IPS-18a (cell line): ENCODE measurements at regions not wholly inside any gene's neighbourhood (a gene's known extent, or its start where the extent isn't known, plus 50 kb on each side); places are given as distances from the start of the nearest gene placed in this dataset.

Source experiments
- H3K27ac ChIP-seq: one replicate; pipeline ENCODE4 v1.5.1; 2013; ENCODE audit warnings: low read length
- H3K27me3 ChIP-seq: one replicate; pipeline ENCODE4 v1.6.1; 2013; ENCODE audit warnings: mild to moderate bottlenecking, low read length; ENCODE audit not compliant: control insufficient read depth, insufficient read depth
- H3K36me3 ChIP-seq: one replicate; pipeline ENCODE4 v1.6.1; 2013; ENCODE audit warnings: low read depth, low read length; ENCODE audit not compliant: control insufficient read depth
- H3K4me1 ChIP-seq: one replicate; pipeline ENCODE4 v1.6.1; 2013; ENCODE audit warnings: low read depth, low read length; ENCODE audit not compliant: control insufficient read depth
- H3K4me3 ChIP-seq: one replicate; pipeline ENCODE4 v1.5.1; 2013; ENCODE audit warnings: low read length
- H3K9ac ChIP-seq: one replicate; pipeline ENCODE4 v1.6.1; 2013; ENCODE audit warnings: mild to moderate bottlenecking, low read length, moderate library complexity
- H3K9me3 ChIP-seq: one replicate; pipeline ENCODE4 v1.6.1; 2013; ENCODE audit warnings: low read depth, low read length; ENCODE audit not compliant: control insufficient read depth

DNA sequence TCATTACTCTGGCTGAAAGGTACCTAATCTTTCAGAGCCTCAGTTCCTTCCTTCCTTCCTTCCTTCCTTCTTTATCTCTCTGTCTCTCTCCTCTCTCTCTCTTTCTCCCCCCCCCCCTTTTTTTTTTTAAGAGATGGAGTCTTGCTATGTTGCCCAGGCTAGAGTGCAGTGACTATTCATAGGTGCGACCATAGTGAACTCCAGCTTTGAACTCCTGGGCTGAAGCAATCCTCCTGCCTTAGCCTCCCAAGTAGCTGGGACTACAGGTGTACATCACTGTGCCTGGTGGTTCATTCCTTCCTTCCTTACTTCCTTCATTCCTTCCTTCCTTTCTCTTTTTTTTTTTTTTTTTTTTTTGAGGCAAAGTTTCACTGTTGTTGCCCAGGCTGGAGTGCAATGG is 64.3 kb upstream of the MAP4K3 start:
- H3K9me3 ChIP-seq, result no peaks in the 10 kb centered on the region
- H3K9ac ChIP-seq, result no peak overlapping the region
- H3K27ac ChIP-seq, result no peak overlapping the region
- no peaks in the 10 kb centered on the region for H3K36me3 ChIP-seq
- H3K27me3 ChIP-seq, result no peaks in the 10 kb centered on the region
- H3K4me1 ChIP-seq, result peaks cover 11% of the 10 kb centered on the region
- no peak overlapping the region for H3K4me3 ChIP-seq

DNA sequence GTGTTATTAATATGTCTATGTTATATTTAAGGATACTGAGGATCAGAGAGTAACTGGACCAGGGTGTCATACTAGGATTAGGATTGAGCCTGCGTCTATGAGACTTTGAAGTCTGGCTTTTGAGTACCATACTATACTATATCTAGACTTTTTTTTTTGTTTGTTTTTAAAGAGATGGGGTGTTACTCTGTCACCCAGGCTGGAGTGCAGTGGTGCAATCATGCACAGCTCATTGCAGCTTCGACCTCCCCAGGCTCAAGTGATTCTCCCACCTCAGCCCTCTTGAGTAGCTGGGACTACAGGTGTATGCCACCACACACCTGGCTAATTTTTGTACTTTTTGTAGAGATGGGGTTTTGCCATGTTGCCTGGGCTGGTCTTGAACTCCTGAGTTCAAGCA is 66.2 kb upstream of the MAP4K3 start:
- Histone ChIP-seq H3K27me3 (no peaks in the 10 kb centered on the region), H3K4me1 (peaks cover 11% of the 10 kb centered on the region), H3K9me3 (no peaks in the 10 kb centered on the region), H3K27ac (no peak overlapping the region), H3K9ac (no peak overlapping the region), H3K4me3 (no peak overlapping the region), H3K36me3 (no peaks in the 10 kb centered on the region)

DNA sequence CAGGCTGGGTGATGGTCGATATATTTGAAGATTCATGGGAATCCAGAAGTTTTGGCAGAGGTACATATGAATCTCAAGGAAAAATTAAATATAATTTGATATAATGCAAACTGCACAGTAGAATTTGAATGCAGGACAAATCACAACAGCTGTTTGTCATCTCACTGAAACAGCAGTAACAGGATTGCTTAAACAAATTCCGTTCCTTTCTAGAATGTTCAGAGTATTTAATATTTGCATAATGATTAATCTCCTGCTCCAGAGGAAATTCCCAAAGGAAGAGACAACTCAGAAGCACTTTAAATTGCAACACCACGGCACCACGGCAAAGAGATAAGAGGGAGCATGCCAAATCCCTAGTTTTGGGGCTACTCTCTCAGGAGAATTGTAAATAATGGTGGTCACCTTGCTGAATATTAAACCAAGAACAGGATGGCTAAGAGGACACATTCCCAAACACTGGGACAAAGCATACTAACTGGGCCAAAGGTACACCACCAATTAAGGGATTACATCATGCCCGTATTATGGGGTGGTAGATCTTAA is 67.8 kb upstream of the MAP4K3 start:
- no peaks in the 10 kb centered on the region for H3K27me3 ChIP-seq
- no peaks in the 10 kb centered on the region for H3K9me3 ChIP-seq
- H3K4me3 ChIP-seq, result no peak overlapping the region
- no peak overlapping the region for H3K27ac ChIP-seq
- H3K9ac ChIP-seq, result no peak overlapping the region
- H3K36me3 ChIP-seq, result no peaks in the 10 kb centered on the region
- H3K4me1 ChIP-seq, result peaks cover 3% of the 10 kb centered on the region

DNA sequence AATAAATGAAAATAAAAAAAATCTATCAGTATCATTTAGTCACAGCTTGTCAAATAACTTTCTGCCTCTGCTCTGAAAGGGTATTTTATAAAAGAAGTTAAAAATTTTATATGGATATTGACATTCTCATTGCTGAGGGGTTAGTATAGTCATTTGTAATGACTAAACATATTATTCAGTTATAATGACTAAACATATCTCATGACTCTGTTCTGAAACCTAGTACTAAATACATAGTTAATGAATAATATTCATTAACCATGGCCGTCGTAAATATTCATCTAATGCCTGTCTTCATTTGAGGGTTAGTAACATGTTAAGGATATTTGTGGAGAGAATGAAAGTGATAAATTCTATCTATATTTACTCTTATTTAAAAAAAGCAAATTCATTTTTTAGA is 69.1 kb upstream of the MAP4K3 start:
- H3K4me1 ChIP-seq, result peaks cover 3% of the 10 kb centered on the region
- no peaks in the 10 kb centered on the region for H3K9me3 ChIP-seq
- H3K27ac ChIP-seq, result no peak overlapping the region
- no peaks in the 10 kb centered on the region for H3K27me3 ChIP-seq
- H3K9ac ChIP-seq, result no peak overlapping the region
- no peaks in the 10 kb centered on the region for H3K36me3 ChIP-seq
- no peak overlapping the region for H3K4me3 ChIP-seq

DNA sequence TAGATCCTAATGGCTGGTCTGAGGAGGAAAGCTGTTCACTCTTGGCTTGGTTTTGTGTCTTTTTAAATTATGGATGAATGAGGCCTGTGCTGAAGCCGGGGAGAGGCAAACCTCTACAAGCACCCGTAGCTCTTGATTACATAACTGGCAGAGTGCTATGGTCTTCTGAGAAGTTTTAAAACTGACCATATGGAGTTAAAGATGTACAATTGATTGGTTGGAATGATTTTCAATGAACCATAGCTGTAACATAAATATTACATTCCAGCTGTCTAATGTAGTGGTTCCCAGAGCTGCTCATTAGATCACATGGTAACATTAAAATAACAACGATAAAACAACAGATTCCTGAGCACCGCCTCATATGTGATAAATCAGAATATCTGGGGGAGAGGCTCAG is 71.1 kb upstream of the MAP4K3 start:
- H3K4me1 ChIP-seq, result peaks cover 11% of the 10 kb centered on the region
- no peaks in the 10 kb centered on the region for H3K9me3 ChIP-seq
- no peak overlapping the region for H3K27ac ChIP-seq
- H3K36me3 ChIP-seq, result no peaks in the 10 kb centered on the region
- no peak overlapping the region for H3K9ac ChIP-seq
- no peaks in the 10 kb centered on the region for H3K27me3 ChIP-seq
- no peak overlapping the region for H3K4me3 ChIP-seq

DNA sequence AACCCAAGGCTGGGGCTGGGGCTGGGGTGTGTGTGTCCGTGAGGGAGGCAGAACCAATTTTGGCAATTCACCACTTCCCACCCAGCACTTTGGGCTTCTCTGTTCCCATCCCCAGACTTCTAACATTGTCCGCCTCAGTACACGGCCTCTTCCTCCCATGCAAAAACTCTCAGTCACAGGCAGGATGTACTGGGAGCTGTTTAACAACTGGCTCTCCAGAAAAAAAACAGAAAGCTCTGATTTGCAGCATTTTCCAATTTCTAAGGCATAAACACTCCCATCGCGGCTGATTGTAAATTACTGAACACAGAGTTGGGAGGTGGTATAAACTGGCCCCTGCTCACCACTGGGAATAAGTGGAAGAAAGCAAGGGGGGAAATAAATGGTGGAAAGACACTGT is 73.1 kb upstream of the MAP4K3 start:
- H3K4me3 ChIP-seq, result no peak overlapping the region
- no peaks in the 10 kb centered on the region for H3K36me3 ChIP-seq
- no peaks in the 10 kb centered on the region for H3K27me3 ChIP-seq
- no peak overlapping the region for H3K27ac ChIP-seq
- peaks cover 16% of the 10 kb centered on the region for H3K4me1 ChIP-seq
- H3K9me3 ChIP-seq, result no peaks in the 10 kb centered on the region
- no peak overlapping the region for H3K9ac ChIP-seq

DNA sequence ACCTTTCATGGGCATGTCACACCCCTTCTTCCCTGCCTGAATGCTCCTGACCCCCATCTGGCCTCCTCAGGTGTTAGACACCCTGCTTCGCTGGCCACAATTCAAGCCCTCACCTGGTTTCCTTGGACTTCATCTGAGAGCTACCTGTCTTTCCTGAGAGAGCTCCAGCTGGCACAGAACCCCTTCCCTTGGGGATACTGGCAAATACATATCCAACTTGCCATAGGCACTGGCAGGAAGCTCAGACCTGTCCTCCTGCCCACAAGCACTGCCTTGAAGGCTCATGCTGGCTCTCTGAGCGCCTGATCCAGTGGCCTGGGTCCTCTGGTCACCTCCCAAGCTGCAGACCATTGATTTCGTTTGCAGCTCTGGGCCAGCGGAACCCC is 74.1 kb upstream of the MAP4K3 start:
- H3K27ac ChIP-seq, result no peak overlapping the region
- H3K27me3 ChIP-seq, result no peaks in the 10 kb centered on the region
- H3K9ac ChIP-seq, result no peak overlapping the region
- no peaks in the 10 kb centered on the region for H3K9me3 ChIP-seq
- H3K4me1 ChIP-seq, result peaks cover 27% of the 10 kb centered on the region
- no peak overlapping the region for H3K4me3 ChIP-seq
- no peaks in the 10 kb centered on the region for H3K36me3 ChIP-seq

DNA sequence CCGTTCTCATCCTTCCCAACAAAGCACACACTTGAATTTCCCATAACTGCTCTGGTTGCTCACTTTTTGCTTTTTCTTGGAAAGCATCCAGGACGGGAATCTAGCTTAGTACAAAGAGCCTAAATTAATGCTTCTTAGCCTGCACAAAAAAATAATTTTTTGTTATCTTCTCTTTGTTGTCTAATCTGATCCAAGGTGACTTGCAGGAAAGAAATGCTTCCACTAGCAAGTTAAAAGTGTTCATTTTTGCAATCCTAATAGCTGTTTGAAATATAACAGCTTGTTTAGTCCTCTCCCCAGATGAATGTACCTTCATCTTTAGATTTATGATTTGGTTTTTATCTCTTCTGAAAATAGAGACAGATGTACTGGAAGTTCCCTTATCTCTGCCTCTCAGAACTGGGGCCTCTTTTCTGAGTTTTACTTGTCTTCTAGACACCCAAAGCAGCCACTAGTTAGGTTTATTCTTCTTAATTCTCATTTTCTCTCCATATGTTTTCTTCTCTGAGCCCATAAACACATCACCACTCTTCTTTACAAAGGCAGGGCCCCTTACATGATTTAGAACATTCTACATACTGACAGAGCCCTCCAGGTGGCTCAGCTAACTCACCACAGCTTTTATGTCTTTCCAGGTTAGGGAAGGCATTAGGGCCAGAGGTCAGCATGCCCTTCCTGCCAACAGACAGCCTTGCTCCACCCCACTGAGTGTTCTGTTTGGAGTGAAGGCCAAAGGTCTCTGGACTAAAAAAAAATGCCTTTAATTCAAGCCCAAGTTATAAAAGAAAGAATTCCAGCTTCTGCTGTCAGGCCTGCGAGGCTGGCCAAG is 74.7 kb upstream of the MAP4K3 start:
- no peak overlapping the region for H3K9ac ChIP-seq
- H3K9me3 ChIP-seq, result no peaks in the 10 kb centered on the region
- H3K4me3 ChIP-seq, result no peak overlapping the region
- H3K27ac ChIP-seq, result no peak overlapping the region
- H3K4me1 ChIP-seq, result peaks cover 33% of the 10 kb centered on the region
- no peaks in the 10 kb centered on the region for H3K27me3 ChIP-seq
- H3K36me3 ChIP-seq, result no peaks in the 10 kb centered on the region

DNA sequence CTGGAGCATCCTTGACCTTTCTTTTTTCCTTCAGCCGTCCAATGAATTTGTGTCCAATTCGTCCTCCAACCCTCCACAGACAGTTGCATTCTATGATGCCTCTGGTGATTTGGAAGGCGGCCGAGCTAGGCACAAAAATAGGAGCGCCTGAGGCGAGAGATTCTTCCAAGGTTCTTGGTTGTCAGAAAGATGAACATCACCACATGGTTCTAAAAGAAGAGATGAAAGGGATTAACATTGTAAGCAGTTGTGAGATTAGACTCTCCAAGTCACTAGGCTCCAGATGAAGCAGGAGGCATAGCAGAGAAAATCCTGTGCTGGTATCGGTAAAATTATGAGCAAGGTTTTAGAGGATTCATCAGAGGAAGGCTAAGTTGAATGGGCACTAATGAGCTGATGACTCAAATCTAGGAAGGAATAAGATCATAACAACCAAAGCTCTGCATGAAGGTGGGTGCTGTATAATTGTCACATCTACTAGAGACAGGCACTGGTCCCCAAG is 75.4 kb upstream of the MAP4K3 start:
- Histone ChIP-seq H3K4me3 (no peak overlapping the region), H3K27ac (no peak overlapping the region), H3K27me3 (no peaks in the 10 kb centered on the region), H3K9ac (no peak overlapping the region), H3K4me1 (peaks cover 39% of the 10 kb centered on the region), H3K36me3 (no peaks in the 10 kb centered on the region), H3K9me3 (no peaks in the 10 kb centered on the region)

DNA sequence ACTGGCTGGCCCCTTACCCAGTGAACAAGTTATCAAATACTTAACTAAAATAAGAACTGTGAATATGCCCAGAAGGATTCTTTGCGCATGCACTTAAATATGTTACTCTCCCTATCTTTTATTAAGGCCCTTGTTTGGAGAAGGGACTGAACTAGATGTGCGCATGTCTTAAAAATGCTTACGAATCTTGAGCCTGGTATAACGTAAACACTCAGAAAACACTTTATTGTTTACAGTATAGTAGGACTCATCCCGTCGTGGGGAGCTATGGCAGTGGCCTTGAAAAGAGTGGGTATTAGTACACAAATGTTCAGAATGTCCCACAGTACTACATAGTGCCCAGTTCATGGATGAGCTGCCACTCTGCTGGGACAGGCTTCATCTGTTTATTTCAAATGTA is 75.9 kb upstream of the MAP4K3 start:
- H3K36me3 ChIP-seq, result no peaks in the 10 kb centered on the region
- H3K9ac ChIP-seq, result no peak overlapping the region
- no peaks in the 10 kb centered on the region for H3K27me3 ChIP-seq
- H3K4me1 ChIP-seq, result peaks cover 39% of the 10 kb centered on the region
- H3K9me3 ChIP-seq, result no peaks in the 10 kb centered on the region
- H3K27ac ChIP-seq, result no peak overlapping the region
- no peak overlapping the region for H3K4me3 ChIP-seq

DNA sequence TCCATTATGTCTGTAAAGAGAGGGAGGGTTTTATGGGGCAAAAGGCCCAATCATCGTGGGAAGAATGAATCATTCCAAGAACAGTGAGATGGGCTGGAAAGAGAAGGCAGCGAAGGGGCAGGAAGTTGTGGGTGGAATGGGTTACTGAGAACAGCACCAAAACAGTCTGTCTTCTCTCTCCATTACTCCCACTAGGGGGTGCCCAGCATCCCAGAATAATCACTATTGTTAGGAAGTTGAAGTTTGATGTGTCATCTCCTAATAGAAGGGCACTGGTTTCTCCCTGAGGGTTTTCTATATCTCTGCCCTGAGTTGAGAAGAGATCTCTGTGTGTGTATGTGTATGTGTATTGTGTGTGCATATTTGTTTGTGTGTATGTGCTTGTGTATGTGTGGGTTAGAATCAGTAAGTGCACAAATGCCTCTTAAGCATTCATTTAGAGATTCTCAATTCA is 76.6 kb upstream of the MAP4K3 start:
- no peak overlapping the region for H3K27ac ChIP-seq
- H3K9me3 ChIP-seq, result no peaks in the 10 kb centered on the region
- H3K4me1 ChIP-seq, result peaks cover 39% of the 10 kb centered on the region
- no peak overlapping the region for H3K9ac ChIP-seq
- no peak overlapping the region for H3K4me3 ChIP-seq
- no peaks in the 10 kb centered on the region for H3K27me3 ChIP-seq
- no peaks in the 10 kb centered on the region for H3K36me3 ChIP-seq

DNA sequence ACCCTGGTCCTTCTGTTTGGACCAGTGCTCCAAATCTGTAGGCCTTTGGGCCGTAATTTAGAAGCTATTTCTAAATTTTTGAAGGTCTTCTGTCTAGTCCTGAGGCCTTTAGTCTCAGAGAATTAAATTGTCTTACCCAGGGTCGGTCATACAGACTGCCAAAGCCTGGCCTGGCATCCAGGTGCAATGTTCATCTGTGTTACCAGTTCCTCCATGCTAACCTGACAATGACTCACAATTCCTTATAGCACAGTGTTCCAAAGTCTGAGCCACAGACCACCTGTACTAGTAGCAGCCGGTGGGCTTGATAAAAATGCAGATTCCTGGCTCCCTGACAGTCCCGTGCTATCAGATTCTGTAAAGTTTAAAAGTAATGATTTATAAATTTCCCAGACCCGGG is 77.7 kb upstream of the MAP4K3 start:
- no peaks in the 10 kb centered on the region for H3K9me3 ChIP-seq

More for the DNA sequence above, 77.7 kb upstream of the MAP4K3 start:
- no peak overlapping the region for H3K9ac ChIP-seq
- H3K27me3 ChIP-seq, result no peaks in the 10 kb centered on the region
- H3K4me3 ChIP-seq, result no peak overlapping the region
- no peak overlapping the region for H3K27ac ChIP-seq
- peaks cover 39% of the 10 kb centered on the region for H3K4me1 ChIP-seq
- no peaks in the 10 kb centered on the region for H3K36me3 ChIP-seq
